ENCODE measurements at regions not wholly inside any gene's neighbourhood (a gene's known extent, or its start where the extent isn't known, plus 50 kb on each side); places are given as distances from the start of the nearest gene placed in this dataset.

- TF ChIP-seq EZH2 (IDR thresholded peaks at IDR 0.05) (no peak), POLR2AphosphoS5 (IDR thresholded peaks at IDR 0.05; ENCODE audit: borderline replicate concordance, low read depth, low read length) (no peak), FOXP2 (optimal IDR thresholded peaks at IDR 0.05; ENCODE audit: control extremely low read depth, extremely low read length, insufficient read depth) (no peak)
Measured at GRCh38 chr10:78171633-78172400, 138.2 kb downstream of the RPS24 start.

Measured in SK-N-MC (cell line).